ENCODE measurements at regions not wholly inside any gene's neighbourhood (a gene's known extent, or its start where the extent isn't known, plus 50 kb on each side); places are given as distances from the start of the nearest gene placed in this dataset.

DNA sequence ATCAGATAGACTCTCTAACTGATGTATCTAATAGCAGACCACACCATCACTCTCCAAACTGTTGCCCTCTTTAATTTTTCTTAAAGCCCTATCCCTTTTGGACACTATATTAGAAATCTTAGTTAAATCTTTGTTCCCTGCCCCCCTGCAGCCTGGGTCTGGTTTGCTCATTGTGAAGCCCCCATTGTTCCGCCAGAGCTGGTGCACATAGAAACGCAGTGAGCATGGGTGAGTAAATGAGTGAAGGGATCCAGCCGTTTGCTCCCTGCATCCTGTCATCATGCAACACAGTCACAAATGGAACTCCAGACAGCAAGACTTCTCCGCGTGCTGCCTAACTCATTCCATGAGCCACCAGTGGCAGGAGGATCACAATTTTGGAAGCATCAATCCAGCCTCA, 402.5 kb downstream of the PREX1 start:
- DNase-seq (ENCODE audit: extremely low spot score), result no peak
- H3K4me3 ChIP-seq (ENCODE audit: low read depth, low read length), result no peak overlapping the region
- no peaks in the 10 kb centered on the region for H3K36me3 ChIP-seq (ENCODE audit: insufficient read depth)
- 61% methylated on average over 5 of the region's 5 CpGs for WGBS
- H3K4me1 ChIP-seq (ENCODE audit: insufficient read depth), result no peaks in the 10 kb centered on the region
- H3K27ac ChIP-seq (ENCODE audit: low read depth), result no peak overlapping the region

DNA sequence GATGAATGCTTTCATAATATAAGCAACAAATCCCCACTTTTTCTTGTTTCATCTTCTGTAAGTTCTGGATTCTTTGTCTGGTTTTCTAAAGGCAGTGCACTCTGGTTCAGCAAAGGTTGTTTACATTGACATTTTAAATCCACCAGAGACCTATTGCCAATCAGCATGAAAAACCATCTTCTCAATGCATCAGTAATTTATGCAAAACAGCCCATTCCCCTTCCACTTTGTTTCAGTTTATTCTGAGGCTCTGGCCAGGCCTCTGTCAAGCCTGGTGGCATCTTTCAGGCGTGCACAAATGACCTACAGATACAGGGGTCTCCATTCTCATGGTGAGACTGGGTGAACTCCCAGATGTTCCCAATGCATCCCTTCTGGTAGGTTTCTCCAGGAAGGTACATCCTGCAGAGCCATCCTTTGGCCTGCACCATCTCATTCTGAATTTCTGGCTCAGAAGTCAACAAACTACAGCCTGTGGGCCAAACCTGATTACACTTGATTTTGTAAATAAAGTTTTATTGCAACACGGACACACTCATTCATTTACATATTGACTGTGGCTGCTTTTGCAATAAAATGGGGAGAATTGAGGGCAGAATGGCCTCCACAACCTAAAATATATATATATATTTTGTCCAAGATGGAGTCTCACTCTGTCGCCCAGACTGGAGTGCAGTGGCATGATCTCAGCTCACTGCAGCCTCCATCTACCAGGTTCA, 405.4 kb downstream of the PREX1 start:
- DNase-seq (ENCODE audit: extremely low spot score), result no peak
- 90% methylated on average over 3 of the region's 3 CpGs for WGBS

DNA sequence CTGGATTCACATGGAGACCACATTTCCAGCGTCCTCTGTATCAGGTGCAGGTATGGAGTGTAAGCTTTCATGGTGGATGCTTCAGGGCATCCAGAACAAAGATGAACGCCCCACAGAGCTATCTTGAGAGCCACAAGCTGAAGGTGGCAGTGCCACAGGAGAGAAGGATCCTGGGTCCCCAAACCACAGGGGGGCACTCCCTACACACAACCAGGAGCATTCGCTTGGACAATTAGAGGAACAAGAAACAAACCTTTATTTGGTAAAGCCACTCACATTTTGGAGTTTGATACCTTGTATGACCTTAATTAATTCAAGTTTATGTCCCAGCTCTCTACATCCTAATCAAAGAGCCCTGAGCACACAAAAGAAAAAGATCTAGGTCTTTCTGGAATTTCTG, 406.3 kb downstream of the PREX1 start:
- Histone ChIP-seq H3K36me3 (ENCODE audit: insufficient read depth) (no peaks in the 10 kb centered on the region), H3K4me3 (ENCODE audit: low read depth, low read length) (no peak overlapping the region), H3K27ac (ENCODE audit: low read depth) (no peak overlapping the region), H3K4me1 (ENCODE audit: insufficient read depth) (no peaks in the 10 kb centered on the region)
- DNase-seq (ENCODE audit: extremely low spot score), result no peak
- 87% methylated on average over 3 of the region's 3 CpGs for WGBS

More for the DNA sequence above, 405.4 kb downstream of the PREX1 start:
- no peaks in the 10 kb centered on the region for H3K4me1 ChIP-seq (ENCODE audit: insufficient read depth)
- no peak overlapping the region for H3K4me3 ChIP-seq (ENCODE audit: low read depth, low read length)
- no peak overlapping the region for H3K27ac ChIP-seq (ENCODE audit: low read depth)
- H3K36me3 ChIP-seq (ENCODE audit: insufficient read depth), result no peaks in the 10 kb centered on the region

DNA sequence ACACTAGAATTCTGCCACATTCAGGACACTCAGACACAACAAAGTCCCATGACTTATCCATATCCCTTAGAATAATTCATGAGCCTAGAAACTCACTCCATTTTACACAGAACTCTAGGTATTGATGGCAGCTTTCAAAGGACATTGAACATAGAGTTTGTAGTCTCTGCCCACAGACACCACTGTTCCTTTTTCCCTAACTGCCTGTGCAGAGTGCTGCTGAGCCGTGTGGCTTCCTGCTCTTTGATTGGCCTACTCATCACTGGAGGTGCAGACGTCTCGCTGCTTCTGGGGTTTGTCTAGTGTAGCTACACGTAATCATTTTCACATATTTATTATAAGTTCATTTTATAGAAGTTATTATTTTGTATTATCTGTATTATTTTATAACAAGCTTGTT, 407.6 kb downstream of the PREX1 start:
- no peak for DNase-seq (ENCODE audit: extremely low spot score)
- Histone ChIP-seq H3K36me3 (ENCODE audit: insufficient read depth) (no peaks in the 10 kb centered on the region), H3K4me3 (ENCODE audit: low read depth, low read length) (no peak overlapping the region), H3K4me1 (ENCODE audit: insufficient read depth) (no peaks in the 10 kb centered on the region), H3K27ac (ENCODE audit: low read depth) (no peak overlapping the region)
- WGBS, result 79% methylated on average over 4 of the region's 4 CpGs

DNA sequence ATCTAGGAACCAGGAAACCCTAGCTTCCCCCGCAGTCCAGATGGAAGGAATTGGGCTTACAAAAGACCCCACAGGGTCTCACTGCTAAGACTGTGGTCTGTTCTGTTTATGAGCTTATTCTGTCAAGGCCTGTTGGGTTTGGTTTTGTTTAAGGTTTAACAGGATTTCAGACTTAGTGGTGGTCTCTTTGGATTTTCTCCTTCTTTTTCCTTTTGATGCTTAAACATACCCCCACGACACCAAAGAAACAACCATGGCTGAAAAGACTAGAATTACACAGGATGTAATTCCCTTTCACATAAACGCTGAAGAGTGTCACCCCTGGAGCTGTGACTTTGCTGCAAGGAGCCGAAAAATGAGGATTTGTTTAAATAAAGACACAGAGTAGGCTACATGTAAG, 408.6 kb downstream of the PREX1 start:
- H3K4me1 ChIP-seq (ENCODE audit: insufficient read depth), result no peaks in the 10 kb centered on the region
- H3K36me3 ChIP-seq (ENCODE audit: insufficient read depth), result no peaks in the 10 kb centered on the region
- H3K4me3 ChIP-seq (ENCODE audit: low read depth, low read length), result no peak overlapping the region
- H3K27ac ChIP-seq (ENCODE audit: low read depth), result no peak overlapping the region
- no peak for DNase-seq (ENCODE audit: extremely low spot score)
- 77% methylated on average over 4 of the region's 4 CpGs for WGBS

DNA sequence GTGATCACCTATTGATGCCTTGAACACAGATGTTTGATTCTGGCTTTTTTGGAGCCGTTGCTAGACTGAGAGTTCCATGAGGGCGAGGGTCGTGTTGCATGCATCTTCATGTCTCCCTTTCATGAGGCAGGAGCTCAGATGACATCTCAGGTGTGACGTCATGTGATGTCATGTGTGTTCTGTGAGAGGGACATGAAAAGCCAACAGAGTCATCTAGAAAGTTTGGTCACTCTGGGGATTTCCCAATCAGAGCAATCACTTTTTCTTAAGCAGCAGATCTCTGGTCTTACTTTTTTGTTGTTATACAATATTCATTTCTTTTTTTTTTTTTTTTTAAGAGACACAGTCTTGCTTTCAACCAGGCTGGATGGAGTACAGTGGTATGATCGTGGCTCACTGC, 411.8 kb downstream of the PREX1 start:
- no peak overlapping the region for H3K27ac ChIP-seq (ENCODE audit: low read depth)
- WGBS, result 67% methylated on average over 5 of the region's 5 CpGs
- no peaks in the 10 kb centered on the region for H3K36me3 ChIP-seq (ENCODE audit: insufficient read depth)
- DNase-seq (ENCODE audit: extremely low spot score), result no peak
- H3K4me3 ChIP-seq (ENCODE audit: low read depth, low read length), result no peak overlapping the region
- H3K4me1 ChIP-seq (ENCODE audit: insufficient read depth), result no peaks in the 10 kb centered on the region

DNA sequence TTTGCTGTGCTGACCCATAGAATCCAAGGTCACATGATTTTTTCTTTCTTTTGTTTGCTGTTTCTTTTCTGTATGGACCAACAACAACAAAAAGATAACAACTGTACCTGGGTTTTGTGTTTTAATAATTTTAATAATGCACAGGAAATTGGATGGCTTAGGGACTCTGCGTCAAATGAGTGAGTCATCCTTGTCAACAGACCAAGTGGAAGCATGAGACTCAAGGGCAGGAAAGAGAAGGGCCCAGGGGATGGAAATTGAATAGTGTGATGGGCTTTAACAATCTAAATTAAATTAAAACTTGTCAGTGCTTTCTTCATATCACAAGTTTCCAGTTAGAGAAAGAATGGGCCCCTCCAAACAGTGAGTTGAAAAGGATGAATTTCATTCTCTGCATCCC, 413.0 kb downstream of the PREX1 start:
- Histone ChIP-seq H3K4me1 (ENCODE audit: insufficient read depth) (no peaks in the 10 kb centered on the region), H3K36me3 (ENCODE audit: insufficient read depth) (no peaks in the 10 kb centered on the region), H3K4me3 (ENCODE audit: low read depth, low read length) (no peak overlapping the region), H3K27ac (ENCODE audit: low read depth) (no peak overlapping the region)
- WGBS, result 67% methylated on average over 1 of the region's 1 CpG
- DNase-seq (ENCODE audit: extremely low spot score), result no peak

DNA sequence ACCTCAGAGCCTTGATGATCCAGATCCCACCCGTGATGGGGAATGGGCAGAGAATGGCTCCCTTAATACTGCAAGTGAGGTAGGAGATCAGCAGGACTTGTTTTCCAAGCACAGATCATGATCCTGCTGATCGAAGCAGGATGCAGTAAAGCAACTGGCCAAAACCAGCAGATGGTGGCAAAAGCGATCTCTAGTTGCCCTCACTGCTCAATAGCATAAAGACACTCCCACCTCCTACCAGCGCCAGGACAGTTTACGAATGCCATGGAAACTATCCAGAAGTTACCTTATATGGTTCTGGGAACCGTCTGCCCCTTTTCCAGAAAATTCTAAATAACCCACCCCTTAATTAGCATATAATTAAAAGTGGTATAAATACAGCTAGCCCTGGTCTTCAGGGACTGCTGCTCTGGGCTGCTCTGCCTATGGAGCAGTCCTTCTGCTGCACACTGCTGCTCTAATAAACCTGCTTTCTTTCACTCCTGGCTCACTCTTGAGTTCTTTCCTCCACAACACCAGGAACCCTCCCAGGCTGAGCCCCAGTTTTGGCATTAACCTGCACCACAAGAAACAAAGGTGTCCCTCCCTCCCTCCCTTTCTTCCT, 415.8 kb downstream of the PREX1 start:
- H3K27ac ChIP-seq (ENCODE audit: low read depth), result no peak overlapping the region
- no peak overlapping the region for H3K4me3 ChIP-seq (ENCODE audit: low read depth, low read length)
- H3K36me3 ChIP-seq (ENCODE audit: insufficient read depth), result no peaks in the 10 kb centered on the region
- DNase-seq (ENCODE audit: extremely low spot score), result no peak
- WGBS, result 77% methylated on average over 6 of the region's 6 CpGs
- H3K4me1 ChIP-seq (ENCODE audit: insufficient read depth), result no peaks in the 10 kb centered on the region

DNA sequence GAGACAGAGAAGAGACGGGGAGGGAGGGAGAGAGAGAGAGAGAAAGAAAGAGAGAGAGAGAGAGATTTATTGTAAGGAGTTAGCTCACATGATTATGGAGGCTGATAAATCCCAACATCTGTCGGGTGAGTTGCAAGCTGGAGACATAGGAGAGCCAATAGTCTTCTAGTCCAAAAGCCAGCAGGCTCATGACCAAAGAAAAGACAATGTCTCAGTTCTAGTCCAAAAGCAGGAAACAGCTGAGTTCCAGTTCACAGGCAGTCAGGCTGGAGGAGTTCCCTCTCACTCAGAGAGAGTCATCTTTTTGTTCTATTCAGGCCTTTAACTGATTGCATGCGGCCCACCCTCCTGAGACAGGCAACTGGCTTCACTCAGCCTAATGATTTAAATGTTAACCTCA, 416.6 kb downstream of the PREX1 start:
- DNase-seq (ENCODE audit: extremely low spot score), result no peak
- no peak overlapping the region for H3K27ac ChIP-seq (ENCODE audit: low read depth)
- H3K36me3 ChIP-seq (ENCODE audit: insufficient read depth), result no peaks in the 10 kb centered on the region

DNA sequence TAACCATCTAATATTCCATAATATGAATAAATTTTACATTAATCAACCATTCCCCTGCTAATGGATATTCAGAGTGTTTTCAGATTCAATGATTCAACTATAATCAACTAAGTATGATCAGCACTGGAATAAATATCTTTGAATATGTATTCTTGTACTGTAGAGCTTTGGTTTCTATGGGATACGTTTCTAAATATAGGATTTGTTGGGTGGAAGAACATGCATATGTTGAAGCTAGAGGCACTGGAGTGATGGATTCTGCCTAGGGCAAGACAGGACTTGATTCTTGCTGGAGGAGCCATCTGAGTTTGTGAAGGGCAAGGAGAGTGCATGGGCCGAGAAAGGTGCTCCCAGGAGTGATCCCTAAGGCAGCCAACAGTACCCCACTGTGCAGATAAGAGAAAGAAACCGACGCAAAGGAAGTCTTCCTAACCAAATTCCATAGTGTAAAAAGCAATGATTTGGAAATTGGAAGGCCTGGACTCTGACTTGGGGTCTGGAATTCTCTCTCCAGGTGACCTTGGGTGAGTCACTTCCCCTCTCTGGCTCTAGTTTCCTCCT, 418.7 kb downstream of the PREX1 start:
- 91% methylated on average over 4 of the region's 4 CpGs for WGBS
- no peak overlapping the region for H3K4me3 ChIP-seq (ENCODE audit: low read depth, low read length)
- H3K36me3 ChIP-seq (ENCODE audit: insufficient read depth), result no peaks in the 10 kb centered on the region
- no peak for DNase-seq (ENCODE audit: extremely low spot score)
- no peaks in the 10 kb centered on the region for H3K4me1 ChIP-seq (ENCODE audit: insufficient read depth)
- H3K27ac ChIP-seq (ENCODE audit: low read depth), result no peak overlapping the region

More for the DNA sequence above, 416.6 kb downstream of the PREX1 start:
- 52% methylated on average over 3 of the region's 3 CpGs for WGBS
- H3K4me3 ChIP-seq (ENCODE audit: low read depth, low read length), result no peak overlapping the region
- H3K4me1 ChIP-seq (ENCODE audit: insufficient read depth), result no peaks in the 10 kb centered on the region

DNA sequence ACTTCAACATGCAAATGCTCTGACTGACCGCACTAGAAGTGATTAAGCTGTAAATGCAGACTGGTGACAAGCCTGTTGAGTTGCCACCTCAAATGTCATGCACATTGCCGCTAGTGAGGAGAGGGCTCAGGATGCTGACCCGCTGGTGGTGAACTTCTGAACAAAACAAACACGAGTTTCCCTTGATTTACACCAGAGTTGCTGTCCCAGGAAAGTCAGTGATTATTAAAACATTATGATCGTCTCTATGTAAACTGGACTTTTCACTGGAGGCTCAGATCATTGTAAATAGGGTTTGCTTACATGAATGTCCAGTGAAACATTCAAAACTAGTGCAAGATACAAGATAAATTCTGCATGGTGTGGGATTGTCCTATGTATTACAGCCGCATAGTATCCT, 420.1 kb downstream of the PREX1 start:
- no peak overlapping the region for H3K4me3 ChIP-seq (ENCODE audit: low read depth, low read length)
- H3K27ac ChIP-seq (ENCODE audit: low read depth), result no peak overlapping the region
- 75% methylated on average over 6 of the region's 6 CpGs for WGBS
- H3K4me1 ChIP-seq (ENCODE audit: insufficient read depth), result no peaks in the 10 kb centered on the region
- no peaks in the 10 kb centered on the region for H3K36me3 ChIP-seq (ENCODE audit: insufficient read depth)
- no peak for DNase-seq (ENCODE audit: extremely low spot score)

DNA sequence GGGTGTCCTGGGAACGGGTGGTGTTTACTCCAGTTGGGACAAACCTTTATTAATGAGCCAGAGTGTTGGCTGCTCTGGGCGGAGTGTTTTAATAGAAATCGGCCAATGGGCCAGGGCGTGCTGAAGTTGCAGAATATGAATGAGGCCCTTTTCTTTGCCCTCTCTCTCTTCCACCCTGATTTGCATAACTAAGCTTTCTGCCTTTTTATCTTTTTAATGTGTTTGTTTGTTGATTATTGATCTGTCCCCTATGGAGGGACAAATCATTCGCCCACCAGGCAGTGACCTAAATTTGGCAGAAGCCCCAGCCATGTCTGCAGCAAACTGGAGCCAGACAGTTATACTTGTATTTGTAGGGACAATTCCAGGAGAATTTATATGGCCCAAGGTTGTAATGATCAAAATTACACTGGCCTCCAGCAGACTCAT, 420.9 kb downstream of the PREX1 start:
- 80% methylated on average over 5 of the region's 5 CpGs for WGBS
- H3K27ac ChIP-seq (ENCODE audit: low read depth), result no peak overlapping the region
- H3K36me3 ChIP-seq (ENCODE audit: insufficient read depth), result no peaks in the 10 kb centered on the region
- no peak for DNase-seq (ENCODE audit: extremely low spot score)
- no peak overlapping the region for H3K4me3 ChIP-seq (ENCODE audit: low read depth, low read length)
- no peaks in the 10 kb centered on the region for H3K4me1 ChIP-seq (ENCODE audit: insufficient read depth)

DNA sequence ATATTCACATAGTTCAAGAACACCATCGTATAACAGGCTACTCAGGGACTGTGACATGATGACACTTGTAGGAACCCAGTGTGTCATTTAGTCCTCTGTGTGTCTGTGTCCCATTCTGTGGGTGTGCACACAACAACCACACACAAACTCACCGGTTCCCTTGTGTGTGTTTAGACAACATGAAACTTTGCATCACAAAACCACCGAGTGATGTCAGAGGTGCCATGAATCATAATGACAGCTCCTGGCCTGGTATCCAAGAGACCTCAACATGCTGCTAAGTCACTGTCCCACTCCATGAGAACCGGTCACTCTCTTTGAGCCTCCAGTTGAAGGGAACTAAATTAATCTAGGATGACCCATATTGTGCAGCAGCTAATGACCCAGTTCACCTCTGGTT, 421.3 kb downstream of the PREX1 start:
- H3K4me3 ChIP-seq (ENCODE audit: low read depth, low read length), result no peak overlapping the region
- no peak for DNase-seq (ENCODE audit: extremely low spot score)
- H3K36me3 ChIP-seq (ENCODE audit: insufficient read depth), result no peaks in the 10 kb centered on the region
- WGBS, result 83% methylated on average over 4 of the region's 4 CpGs
- no peaks in the 10 kb centered on the region for H3K4me1 ChIP-seq (ENCODE audit: insufficient read depth)
- H3K27ac ChIP-seq (ENCODE audit: low read depth), result no peak overlapping the region

DNA sequence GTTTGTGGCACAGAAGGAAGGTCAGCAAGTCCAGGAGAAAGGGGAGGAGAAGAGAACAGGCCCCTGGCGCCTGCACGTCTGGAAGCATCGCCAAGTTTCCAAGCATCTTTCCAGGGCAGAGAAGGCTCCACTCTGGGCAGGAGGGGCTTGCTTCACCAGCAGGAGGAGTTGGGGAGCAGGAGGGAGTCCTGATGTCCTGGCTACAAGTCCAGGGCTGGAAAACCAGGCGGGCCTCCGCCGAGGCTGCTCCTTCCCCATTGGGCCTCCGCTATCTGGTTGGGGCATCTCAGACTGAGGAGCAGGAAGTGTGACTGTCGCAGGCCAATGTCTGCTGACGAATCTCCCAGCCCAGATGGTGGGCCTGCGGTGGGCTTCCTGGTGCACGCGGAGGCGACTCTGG, 421.9 kb downstream of the PREX1 start:
- Histone ChIP-seq H3K4me3 (ENCODE audit: low read depth, low read length) (no peak overlapping the region), H3K36me3 (ENCODE audit: insufficient read depth) (no peaks in the 10 kb centered on the region), H3K27ac (ENCODE audit: low read depth) (no peak overlapping the region), H3K4me1 (ENCODE audit: insufficient read depth) (no peaks in the 10 kb centered on the region)
- no peak for DNase-seq (ENCODE audit: extremely low spot score)
- WGBS, result 63% methylated on average over 13 of the region's 13 CpGs
